Thyroid gland (tissue), 4 donors: ENCODE measurements at regions not wholly inside any gene's neighbourhood (a gene's known extent, or its start where the extent isn't known, plus 50 kb on each side); places are given as distances from the start of the nearest gene placed in this dataset.

Experiments
- DNase-seq, 2 donors: peaks; one replicate each; pipeline ENCODE4 v3.0.0-alpha.2; 2019
- H3K27ac ChIP-seq, 3 donors: fragments of 200-600 bp; sonication (generic); 1 replicate in 2 of 3; 2 replicates in 1 of 3; pipeline ENCODE4 v1.5.1; 2016 to 2019; ENCODE audit warnings: mild to moderate bottlenecking in 1 of 3, moderate library complexity in 1 of 3
- H3K27me3 ChIP-seq: fragments of 200-600 bp; sonication (generic); one replicate; pipeline ENCODE4 v1.5.1; 2019
- H3K36me3 ChIP-seq, 2 donors: fragments of 200-600 bp; sonication (generic); one replicate each; pipeline ENCODE4 v1.5.1; 2016 to 2019
- H3K4me1 ChIP-seq, 2 donors: fragments of 200-600 bp; sonication (generic); one replicate each; pipeline ENCODE4 v1.5.1; 2017 to 2019
- H3K4me3 ChIP-seq, 3 donors: fragments of 200-600 bp; sonication (generic); replicated peaks in 1 of 3; 1 replicate in 2 of 3; 2 replicates in 1 of 3; pipeline ENCODE4 v1.5.1; 2016; ENCODE audit warnings: mild to moderate bottlenecking in 1 of 3
- H3K9me3 ChIP-seq: fragments of 200-600 bp; sonication (generic); one replicate; pipeline ENCODE4 v1.5.1; 2017
- POLR2A ChIP-seq, 2 donors: fragments of 450-650 bp; IDR thresholded peaks; one replicate each; pipeline ENCODE4 v1.6.1; 2017; ENCODE audit warnings: antibody characterized with exemption in 2 of 2, mild to moderate bottlenecking in 2 of 2, moderate library complexity in 1 of 2
- WGBS, 2 donors: methylation state at CpG; one replicate each; pipeline ENCODE4 v1.1.5; 2017; 5-methylcytosine and 5-hydroxymethylcytosine counted together
- intact Hi-C: fragments of 100-400 bp; cut with DNase I; formaldehyde crosslinking; loops from one replicate; pipeline ENCODE4 v1.15.1; 2023
- TF ChIP-seq, protein P1 (sequence below), 6 experiments: fragments of 200-600 bp in 3 of 6; fragments of 450-650 bp in 3 of 6; sonication (generic) in 3 of 6; IDR thresholded peaks; one replicate each; pipeline ENCODE4 v1.5.1; 2016 to 2019; ENCODE audit warnings: antibody characterized with exemption in 6 of 6, mild to moderate bottlenecking in 2 of 6, inconsistent platforms in 1 of 6, moderate library complexity in 1 of 6

DNA sequence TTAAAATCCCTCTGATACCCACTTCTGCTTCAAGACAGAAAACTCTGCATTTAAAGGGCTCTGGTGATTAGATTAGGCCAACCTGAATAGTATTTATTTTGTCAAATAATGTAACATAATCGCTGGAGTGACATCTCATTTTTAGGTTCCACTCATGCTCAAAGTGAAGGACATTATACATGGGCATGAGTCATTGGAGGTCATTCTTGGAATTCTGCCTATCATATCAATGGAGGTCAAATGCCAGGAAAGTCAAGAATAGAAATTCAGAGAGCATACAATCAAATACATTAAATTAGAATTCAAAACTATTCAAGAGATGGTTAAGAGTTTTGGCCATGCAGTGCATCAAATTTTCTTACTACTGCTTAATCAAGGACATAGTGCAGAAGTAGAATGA lies 50.8 kb upstream of the PRSS1 start:
- Histone ChIP-seq H3K4me3 (no peak overlapping the region), H3K9me3 (no peaks in the 10 kb centered on the region), H3K27ac (no peak overlapping the region), H3K36me3 (no peaks in the 10 kb centered on the region), H3K4me1 (peaks cover 0 to 4% of the 10 kb centered on the region in 2 donors), H3K27me3 (no peaks in the 10 kb centered on the region)
- intact Hi-C loops: no loop called here
- TF ChIP-seq, protein P1, sequence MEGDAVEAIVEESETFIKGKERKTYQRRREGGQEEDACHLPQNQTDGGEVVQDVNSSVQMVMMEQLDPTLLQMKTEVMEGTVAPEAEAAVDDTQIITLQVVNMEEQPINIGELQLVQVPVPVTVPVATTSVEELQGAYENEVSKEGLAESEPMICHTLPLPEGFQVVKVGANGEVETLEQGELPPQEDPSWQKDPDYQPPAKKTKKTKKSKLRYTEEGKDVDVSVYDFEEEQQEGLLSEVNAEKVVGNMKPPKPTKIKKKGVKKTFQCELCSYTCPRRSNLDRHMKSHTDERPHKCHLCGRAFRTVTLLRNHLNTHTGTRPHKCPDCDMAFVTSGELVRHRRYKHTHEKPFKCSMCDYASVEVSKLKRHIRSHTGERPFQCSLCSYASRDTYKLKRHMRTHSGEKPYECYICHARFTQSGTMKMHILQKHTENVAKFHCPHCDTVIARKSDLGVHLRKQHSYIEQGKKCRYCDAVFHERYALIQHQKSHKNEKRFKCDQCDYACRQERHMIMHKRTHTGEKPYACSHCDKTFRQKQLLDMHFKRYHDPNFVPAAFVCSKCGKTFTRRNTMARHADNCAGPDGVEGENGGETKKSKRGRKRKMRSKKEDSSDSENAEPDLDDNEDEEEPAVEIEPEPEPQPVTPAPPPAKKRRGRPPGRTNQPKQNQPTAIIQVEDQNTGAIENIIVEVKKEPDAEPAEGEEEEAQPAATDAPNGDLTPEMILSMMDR (IDR thresholded peaks at IDR 0.05): no peak
- no peak for TF ChIP-seq POLR2A (IDR thresholded peaks at IDR 0.05)
- DNase-seq: no peak
- WGBS, 2 donors: 85 to 97% methylated on average over 1 of the region's 1 CpG

DNA sequence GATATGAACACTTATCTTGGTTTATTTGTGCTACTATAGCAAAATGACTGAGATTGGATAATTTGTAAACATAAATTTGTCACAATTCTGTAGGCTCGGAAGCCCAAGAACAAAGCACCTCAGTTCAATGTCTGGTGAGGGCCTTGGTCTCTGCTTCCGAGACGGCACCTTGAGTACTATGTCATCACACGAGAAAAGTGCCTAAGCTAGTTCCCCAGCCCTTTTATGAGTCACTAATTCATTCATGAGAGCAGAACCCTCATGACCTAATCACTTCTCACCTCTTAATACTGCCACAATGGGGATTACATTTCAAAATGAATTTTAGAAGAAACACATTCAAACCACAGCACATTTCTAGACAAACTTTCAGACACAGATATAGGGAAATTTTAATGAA lies 52.0 kb upstream of the PRSS1 start:
- H3K9me3 ChIP-seq: no peaks in the 10 kb centered on the region
- H3K36me3 ChIP-seq: no peaks in the 10 kb centered on the region
- 70 to 73% methylated on average over 4 of the region's 4 CpGs for WGBS, 2 donors
- intact Hi-C loops: no loop called here
- no peak overlapping the region for H3K4me3 ChIP-seq
- TF ChIP-seq, protein P1 (IDR thresholded peaks at IDR 0.05): no peak
- no peak for TF ChIP-seq POLR2A (IDR thresholded peaks at IDR 0.05)
- H3K4me1 ChIP-seq: peaks cover 0 to 4% of the 10 kb centered on the region in 2 donors
- no peak for DNase-seq
- no peak overlapping the region for H3K27ac ChIP-seq
- H3K27me3 ChIP-seq: no peaks in the 10 kb centered on the region

DNA sequence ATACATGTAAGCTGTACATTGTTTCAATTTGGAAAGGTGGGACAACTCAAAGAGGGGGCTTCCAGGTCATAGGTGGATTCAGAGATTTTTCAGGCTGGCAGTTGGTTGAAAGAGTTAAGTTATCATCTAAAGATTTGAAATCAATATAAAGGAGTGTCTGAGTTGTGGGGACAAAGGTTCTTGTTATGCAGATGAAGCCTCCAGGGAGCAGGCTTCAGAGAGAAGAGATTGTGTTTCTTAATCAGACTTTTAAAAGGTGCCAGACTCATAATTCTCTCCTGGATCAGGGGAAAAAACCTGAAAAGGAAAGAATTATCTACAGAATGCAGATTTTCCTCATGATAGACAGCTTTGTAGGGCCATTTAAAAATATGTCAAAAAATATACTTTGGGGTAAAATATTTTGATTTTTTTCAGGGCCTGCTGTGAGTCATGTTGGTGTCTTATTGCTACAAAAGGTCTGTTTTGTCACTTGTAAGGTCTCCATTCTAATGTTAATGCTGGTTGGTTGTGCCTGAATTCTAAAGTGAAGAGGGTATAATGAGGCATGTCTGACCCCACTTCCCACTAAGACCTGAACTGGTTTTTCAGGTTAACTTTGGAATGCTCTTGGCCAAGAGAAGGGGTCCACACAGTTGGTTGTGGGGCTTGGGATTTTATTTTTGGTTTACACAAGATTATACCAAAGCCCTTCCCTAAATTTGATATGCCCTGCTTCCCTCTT lies 52.7 kb upstream of the PRSS1 start:
- TF ChIP-seq, protein P1 (IDR thresholded peaks at IDR 0.05): no peak
- TF ChIP-seq POLR2A (IDR thresholded peaks at IDR 0.05): no peak
- intact Hi-C loops: no loop called here
- no peaks in the 10 kb centered on the region for H3K9me3 ChIP-seq
- H3K4me1 ChIP-seq: peaks cover 0 to 4% of the 10 kb centered on the region in 2 donors
- no peak overlapping the region for H3K27ac ChIP-seq
- no peak for DNase-seq
- no peak overlapping the region for H3K4me3 ChIP-seq
- H3K36me3 ChIP-seq: no peaks in the 10 kb centered on the region
- H3K27me3 ChIP-seq: no peaks in the 10 kb centered on the region

DNA sequence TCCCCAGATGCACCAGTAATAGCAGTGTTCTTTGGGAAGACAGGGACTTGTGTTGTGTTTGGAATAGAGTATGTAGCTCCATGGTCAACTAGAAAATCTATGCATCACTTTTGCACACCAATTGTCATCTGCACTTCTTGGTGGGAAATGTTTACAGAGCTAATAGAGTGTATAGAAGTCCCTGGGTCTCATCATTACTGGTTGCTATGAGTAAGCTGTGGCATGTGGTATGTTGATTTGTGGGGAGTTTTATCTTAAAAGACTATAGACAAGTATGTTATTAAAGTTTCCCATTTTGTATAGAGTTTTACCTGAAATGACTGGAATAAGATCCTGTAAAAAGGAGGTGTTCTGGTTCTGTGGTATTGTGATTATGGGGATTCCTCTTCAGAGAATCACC lies 55.4 kb upstream of the PRSS1 start:
- intact Hi-C loops: no loop called here
- Histone ChIP-seq H3K36me3 (no peaks in the 10 kb centered on the region), H3K27me3 (no peaks in the 10 kb centered on the region), H3K9me3 (no peaks in the 10 kb centered on the region), H3K27ac (no peak overlapping the region), H3K4me1 (peaks cover 0 to 4% of the 10 kb centered on the region in 2 donors), H3K4me3 (no peak overlapping the region)
- DNase-seq: no peak
- TF ChIP-seq, protein P1 (IDR thresholded peaks at IDR 0.05): no peak
- no peak for TF ChIP-seq POLR2A (IDR thresholded peaks at IDR 0.05)

DNA sequence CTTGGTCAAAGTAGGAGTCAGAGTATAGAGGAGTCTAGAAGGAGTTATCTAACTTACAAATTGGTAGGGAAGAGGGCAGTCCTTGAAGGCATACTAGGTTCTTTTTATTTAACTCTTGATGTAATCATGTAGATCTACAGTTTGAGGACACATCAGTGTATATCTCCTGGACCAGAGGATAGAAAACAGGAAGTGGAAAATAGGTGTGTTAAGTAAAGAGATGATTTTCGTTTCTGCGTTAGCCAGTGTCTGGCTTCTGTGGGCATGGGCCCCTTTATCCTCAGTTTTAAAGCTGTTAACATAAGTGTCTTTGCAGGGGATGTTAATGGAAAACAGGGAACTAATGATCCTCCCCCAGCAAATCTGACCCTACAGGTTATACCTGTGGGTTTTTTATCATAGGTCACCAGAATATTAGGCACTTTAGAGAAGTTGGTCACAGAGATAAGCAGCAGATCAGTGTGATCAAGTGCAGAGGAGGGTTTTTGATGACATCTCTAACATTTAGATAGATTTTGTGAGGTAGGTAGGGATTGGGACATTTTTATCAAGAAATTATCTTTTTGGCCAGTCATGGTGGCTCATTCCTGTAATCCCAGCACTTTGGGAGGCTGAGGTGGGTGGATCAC lies 58.6 kb upstream of the PRSS1 start:
- 79 to 92% methylated on average over 2 of the region's 2 CpGs for WGBS, 2 donors
- no peaks in the 10 kb centered on the region for H3K4me1 ChIP-seq
- no peak overlapping the region for H3K4me3 ChIP-seq
- no peaks in the 10 kb centered on the region for H3K36me3 ChIP-seq
- no peak for TF ChIP-seq POLR2A (IDR thresholded peaks at IDR 0.05)
- TF ChIP-seq, protein P1 (IDR thresholded peaks at IDR 0.05): no peak
- DNase-seq: no peak
- no peaks in the 10 kb centered on the region for H3K27me3 ChIP-seq
- intact Hi-C loops: no loop called here
- H3K9me3 ChIP-seq: no peaks in the 10 kb centered on the region
- H3K27ac ChIP-seq: no peak overlapping the region
